H1 (cell line): ENCODE measurements at regions not wholly inside any gene's neighbourhood (a gene's known extent, or its start where the extent isn't known, plus 50 kb on each side); places are given as distances from the start of the nearest gene placed in this dataset.
A peak's percentile ranks its signal among the peaks of the same experiment; 100 is the strongest.

Experiments used
- CTCF ChIA-PET: fragments of 300-600 bp; sonication (Branson Sonifier 250); formaldehyde crosslinking; loops from one replicate; lab custom pipeline; 2021; ENCODE audit not compliant: partially characterized antibody; lab: Charles Lee
- POLR2A ChIA-PET: fragments of 300-600 bp; sonication (Branson Sonifier 250); formaldehyde crosslinking; loops from one replicate; lab custom pipeline; 2021; ENCODE audit warnings: inconsistent platforms; ENCODE audit not compliant: partially characterized antibody; lab: Charles Lee
- DNase-seq, 2 experiments: peaks; one replicate each; pipeline versions ENCODE4 v3.0.0 to v3.0.0-alpha.2; 2010 to 2022; ENCODE audit warnings: low spot score in 2 of 2, low read depth in 1 of 2, mixed read lengths in 1 of 2
- FAIRE-seq: peaks from 2 replicates; lab custom pipeline; 2011; peaks lifted over from hg19 to GRCh38; lab: Jason Lieb, UNC
- H2AFZ ChIP-seq: 2 replicates; pipeline ENCODE4 v1.8.1; 2012; ENCODE audit warnings: low read length, inconsistent platforms
- H2AK5ac ChIP-seq: 2 replicates; pipeline ENCODE4 v1.6.1; 2013; ENCODE audit warnings: low read depth, low read length
- H2BK120ac ChIP-seq: replicated peaks from 2 replicates; pipeline ENCODE3; 2013; ENCODE audit warnings: low read depth, low read length, inconsistent platforms
- H2BK12ac ChIP-seq: 2 replicates; pipeline ENCODE4 v1.6.1; 2013; ENCODE audit warnings: low read depth, low read length
- H2BK15ac ChIP-seq: 2 replicates; pipeline ENCODE4 v1.6.1; 2013; ENCODE audit warnings: low read length
- H2BK20ac ChIP-seq: 2 replicates; pipeline ENCODE4 v1.6.1; 2013; ENCODE audit warnings: low read length
- H2BK5ac ChIP-seq: 2 replicates; pipeline ENCODE4 v1.6.1; 2013; ENCODE audit warnings: low read depth, low read length
- H3K14ac ChIP-seq: 2 replicates; pipeline ENCODE4 v1.6.1; 2013; ENCODE audit warnings: inconsistent platforms; ENCODE audit not compliant: insufficient read length
- H3K18ac ChIP-seq: 2 replicates; pipeline ENCODE4 v1.6.1; 2013; ENCODE audit warnings: low read length; ENCODE audit errors: extremely low read depth
- H3K23ac ChIP-seq: 2 replicates; pipeline ENCODE4 v1.6.1; 2013; ENCODE audit warnings: inconsistent platforms; ENCODE audit not compliant: insufficient read length
- H3K23me2 ChIP-seq: 2 replicates; pipeline ENCODE4 v1.6.1; 2013; ENCODE audit warnings: low read depth, low read length
- H3K27ac ChIP-seq: 2 replicates; pipeline ENCODE4 v1.6.1; 2011; ENCODE audit warnings: low read depth, low read length, inconsistent platforms
- H3K27me3 ChIP-seq, 4 experiments: replicated peaks in 1 of 4; 1 replicate in 1 of 4; 2 replicates in 3 of 4; pipeline versions ENCODE4 v1.6.1 to v1.8.1; 2011 to 2013; ENCODE audit warnings: low read length in 3 of 4, mild to moderate bottlenecking in 3 of 4, inconsistent platforms in 2 of 4, mixed read lengths in 2 of 4, moderate library complexity in 1 of 4; ENCODE audit not compliant: control insufficient read depth in 3 of 4, insufficient read depth in 3 of 4; ENCODE audit errors: extremely low read depth in 1 of 4
- H3K36me3 ChIP-seq, 4 experiments: 2 replicates each; pipeline versions ENCODE4 v1.6.1 to v1.8.1; 2011 to 2013; ENCODE audit warnings: mild to moderate bottlenecking in 4 of 4, low read length in 3 of 4, moderate library complexity in 2 of 4, control low read depth in 1 of 4, inconsistent platforms in 1 of 4; ENCODE audit not compliant: insufficient read depth in 4 of 4, control insufficient read depth in 2 of 4
- H3K4ac ChIP-seq: replicated peaks from 2 replicates; pipeline ENCODE3; 2013; ENCODE audit warnings: low read length, low read depth, mixed read lengths, inconsistent platforms; ENCODE audit not compliant: insufficient read length
- H3K4me1 ChIP-seq, 4 experiments: replicated peaks in 1 of 4; 1 replicate in 1 of 4; 2 replicates in 3 of 4; pipeline versions ENCODE4 v1.6.1 to v1.8.1; 2011 to 2013; ENCODE audit warnings: low read length in 3 of 4, inconsistent platforms in 2 of 4, mixed read lengths in 1 of 4; ENCODE audit not compliant: insufficient read depth in 4 of 4, control insufficient read depth in 3 of 4
- H3K4me2 ChIP-seq, 2 experiments: 2 replicates each; pipeline versions ENCODE4 v1.6.1 to v1.8.1; 2011 to 2013; ENCODE audit warnings: low read depth in 2 of 2, low read length in 2 of 2, control low read depth in 1 of 2, inconsistent platforms in 1 of 2, mild to moderate bottlenecking in 1 of 2; ENCODE audit not compliant: insufficient read depth in 1 of 2
- H3K4me3 ChIP-seq, 4 experiments: fragments of 200-600, 300-600 bp in 1 of 4; sonication (generic), shearing (Covaris generic), sonication (Bioruptor Twin) in 1 of 4; 2 replicates each; pipeline versions ENCODE4 v1.5.1 to v1.8.1; 2011 to 2016; ENCODE audit warnings: low read length in 4 of 4, low read depth in 3 of 4, control low read depth in 2 of 4, inconsistent platforms in 2 of 4, mild to moderate bottlenecking in 2 of 4, mixed read lengths in 1 of 4, moderate library complexity in 1 of 4; ENCODE audit not compliant: insufficient read depth in 2 of 4; ENCODE audit errors: extremely low read depth in 1 of 4
- H3K56ac ChIP-seq: replicated peaks from 2 replicates; pipeline ENCODE3; 2013; ENCODE audit warnings: low read depth, mild to moderate bottlenecking, mixed read lengths, low read length, inconsistent platforms; ENCODE audit not compliant: insufficient read length
- H3K79me1 ChIP-seq: 2 replicates; pipeline ENCODE4 v1.6.1; 2013; ENCODE audit warnings: low read depth, low read length, control low read depth
- H3K79me2 ChIP-seq, 2 experiments: 2 replicates each; pipeline versions ENCODE4 v1.6.1 to v1.8.1; 2012 to 2013; ENCODE audit warnings: low read length in 2 of 2, mild to moderate bottlenecking in 2 of 2, inconsistent platforms in 1 of 2; ENCODE audit not compliant: insufficient read depth in 2 of 2, control insufficient read depth in 1 of 2
- H3K9ac ChIP-seq, 4 experiments: replicated peaks in 1 of 4; 1 replicate in 1 of 4; 2 replicates in 3 of 4; pipeline versions ENCODE4 v1.6.1 to v1.8.1; 2011 to 2013; ENCODE audit warnings: low read depth in 3 of 4, low read length in 3 of 4, control low read depth in 2 of 4, mild to moderate bottlenecking in 2 of 4, moderate library complexity in 2 of 4, inconsistent platforms in 1 of 4; ENCODE audit errors: extremely low read depth in 1 of 4
- H3K9me3 ChIP-seq, 2 experiments: 2 replicates each; pipeline versions ENCODE4 v1.6.1 to v1.8.1; 2012 to 2013; ENCODE audit warnings: mild to moderate bottlenecking in 2 of 2, moderate library complexity in 2 of 2, control low read depth in 1 of 2, inconsistent platforms in 1 of 2, low read depth in 1 of 2, low read length in 1 of 2, mixed read lengths in 1 of 2; ENCODE audit not compliant: insufficient read depth in 2 of 2
- H4K20me1 ChIP-seq, 2 experiments: replicated peaks in 1 of 2; 2 replicates each; pipeline versions ENCODE3 to v1.8.1; 2011 to 2013; ENCODE audit warnings: inconsistent platforms in 2 of 2, low read length in 2 of 2, mild to moderate bottlenecking in 1 of 2; ENCODE audit not compliant: insufficient read depth in 2 of 2, control insufficient read depth in 1 of 2
- H4K5ac ChIP-seq: 2 replicates; pipeline ENCODE4 v1.6.1; 2013; ENCODE audit warnings: low read length, low read depth, mixed read lengths, inconsistent platforms; ENCODE audit not compliant: insufficient read length
- H4K8ac ChIP-seq: 2 replicates; pipeline ENCODE4 v1.8.0; 2013; ENCODE audit warnings: mild to moderate bottlenecking, moderate library complexity, low read length, inconsistent platforms; ENCODE audit not compliant: insufficient read depth; ENCODE audit errors: extremely low read depth
- H4K91ac ChIP-seq: replicated peaks from 2 replicates; pipeline ENCODE3; 2013; ENCODE audit warnings: low read length, mixed read lengths, inconsistent platforms; ENCODE audit not compliant: insufficient read length
- ASH2L ChIP-seq: fragments of 200-600, 300-600 bp; sonication (generic); IDR thresholded peaks from one replicate; pipeline ENCODE4 v1.7.1; 2017; ENCODE audit warnings: low read length
- CEBPB ChIP-seq: IDR thresholded peaks from 2 replicates; pipeline ENCODE4 v1.6.1; 2012; ENCODE audit warnings: low read depth, low read length
- CREB1 ChIP-seq: IDR thresholded peaks from 2 replicates; pipeline ENCODE4 v1.6.1; 2012; ENCODE audit warnings: inconsistent platforms
- HDAC6 ChIP-seq: IDR thresholded peaks from one replicate; pipeline ENCODE4 v1.7.1; 2012; ENCODE audit warnings: low read depth, mild to moderate bottlenecking, inconsistent platforms, low read length, moderate library complexity
- KDM5A ChIP-seq: fragments of 200-600 bp; IDR thresholded peaks from 2 replicates; pipeline ENCODE4 v1.7.1; 2012; ENCODE audit warnings: mild to moderate bottlenecking, low read length, inconsistent platforms, mixed read lengths
- MAX ChIP-seq: IDR thresholded peaks from 2 replicates; pipeline ENCODE4 v1.6.1; 2012; ENCODE audit warnings: inconsistent platforms
- RBBP5 ChIP-seq: IDR thresholded peaks from 2 replicates; pipeline ENCODE4 v1.7.1; 2012; ENCODE audit warnings: low read depth, mild to moderate bottlenecking, inconsistent platforms, low read length, moderate library complexity, borderline replicate concordance
- SIX5 ChIP-seq: IDR thresholded peaks from 2 replicates; pipeline ENCODE4 v1.6.1; 2011; ENCODE audit warnings: mild to moderate bottlenecking, low read depth, low read length
- SP2 ChIP-seq: IDR thresholded peaks from 2 replicates; pipeline ENCODE4 v1.6.1; 2012; ENCODE audit warnings: mild to moderate bottlenecking, low read length, inconsistent platforms
- SP4 ChIP-seq: IDR thresholded peaks from 2 replicates; pipeline ENCODE4 v1.6.1; 2012; ENCODE audit warnings: low read length, inconsistent platforms
- SUZ12 ChIP-seq: fragments of 200-600 bp; sonication (generic); IDR thresholded peaks from 2 replicates; pipeline ENCODE4 v1.6.1; 2012; ENCODE audit warnings: mild to moderate bottlenecking, inconsistent platforms, low read length, moderate library complexity, mixed read lengths
- TAF1 ChIP-seq: IDR thresholded peaks from 2 replicates; pipeline ENCODE4 v1.6.1; 2011; ENCODE audit warnings: mild to moderate bottlenecking, low read depth, low read length
- TAF7 ChIP-seq: optimal IDR thresholded peaks from 2 replicates; pipeline ENCODE3; 2011; ENCODE audit warnings: low read depth, mild to moderate bottlenecking, inconsistent platforms, low read length, moderate library complexity, borderline replicate concordance
- TBP ChIP-seq: IDR thresholded peaks from 2 replicates; pipeline ENCODE4 v1.6.1; 2011; ENCODE audit warnings: low read depth, low read length, improper control_type of control experiment
- USF2 ChIP-seq: IDR thresholded peaks from 2 replicates; pipeline ENCODE4 v1.6.1; 2011; ENCODE audit warnings: low read length, improper control_type of control experiment
- YY1 ChIP-seq: IDR thresholded peaks from 2 replicates; pipeline ENCODE4 v1.6.1; 2011; ENCODE audit warnings: low read depth, mild to moderate bottlenecking, low read length
- WGBS, 2 experiments: shearing (Covaris generic) in 1 of 2; methylation state at CpG; one replicate each; pipeline versions ENCODE4 v1.1.6 to v1.1.7; 2013 to 2015; ENCODE audit warnings: low lambda C conversion rate in 2 of 2, mixed read lengths in 2 of 2, inconsistent platforms in 1 of 2, low coverage in 1 of 2, missing lambda C conversion rate in 1 of 2; ENCODE audit not compliant: insufficient replicate concordance in 2 of 2, insufficient coverage in 1 of 2, insufficient read length in 1 of 2; ENCODE audit errors: extremely low coverage in 1 of 2, missing lambda C conversion rate in 1 of 2; 5-methylcytosine and 5-hydroxymethylcytosine counted together

GRCh38 chr3:73685061-73685460, 60.3 kb upstream of the PDZRN3 start:
- H3K18ac ChIP-seq, result 0 out of 2 replicates have a peak overlapping the region, but pooled peaks have one; percentile 2
- no peak overlapping the region for H3K23ac ChIP-seq
- H3K56ac ChIP-seq, result no peak overlapping the region
- H2BK120ac ChIP-seq, result no peak overlapping the region
- no peaks in the 10 kb centered on the region for H4K20me1 ChIP-seq
- H3K23me2 ChIP-seq, result no peaks in the 10 kb centered on the region
- WGBS, 2 experiments, result 74% methylated on average over 4 of the region's 4 CpGs; no CpG with 5 or more reads in 1 of the 2 experiments
- peak overlapping the region; percentile 93 for H2AFZ ChIP-seq
- no peaks in the 10 kb centered on the region for H3K9me3 ChIP-seq
- no peak overlapping the region for H3K4ac ChIP-seq
- TF ChIP-seq CREB1, result no peak
- TF ChIP-seq CEBPB, result no peak
- no peak for TF ChIP-seq TAF1
- no peak for TF ChIP-seq ASH2L
- TF ChIP-seq TBP, result no peak
- TF ChIP-seq USF2, result no peak
- no peak for TF ChIP-seq HDAC6
- no peak for TF ChIP-seq KDM5A
- TF ChIP-seq SUZ12, result no peak
- no peak for TF ChIP-seq SP4
- no peak for TF ChIP-seq YY1
- TF ChIP-seq MAX, result no peak
- no peak for TF ChIP-seq RBBP5
- TF ChIP-seq SIX5, result no peak
- no peak for TF ChIP-seq SP2
- TF ChIP-seq TAF7, result no peak
- ChIA-PET CTCF (no interaction called here), POLR2A (no interaction called here)
- H2BK20ac ChIP-seq, result peak overlapping the region; percentile 63
- DNase-seq (no peak), FAIRE-seq (no peak)
- no peak overlapping the region for H2BK5ac ChIP-seq
- no peak overlapping the region for H2BK15ac ChIP-seq
- H3K79me2 ChIP-seq, result no peaks in the 10 kb centered on the region
- no peak overlapping the region for H2AK5ac ChIP-seq
- no peak overlapping the region for H3K4me3 ChIP-seq
- H2BK12ac ChIP-seq, result no peak overlapping the region; the same call in 1 of the 2 replicates
- no peak overlapping the region for H3K9ac ChIP-seq
- no peak overlapping the region for H4K91ac ChIP-seq
- H3K14ac ChIP-seq, result no peak overlapping the region
- no peak overlapping the region for H3K27ac ChIP-seq
- H3K27me3 ChIP-seq, result no peaks in the 10 kb centered on the region; a peak in 1 of 7 replicates
- H3K79me1 ChIP-seq, result no peaks in the 10 kb centered on the region
- peaks cover 3 to 5% (median 4%) of the 10 kb centered on the region in 4 experiments; a peak in 6 of 7 replicates for H3K4me1 ChIP-seq
- no peak overlapping the region for H4K5ac ChIP-seq
- H3K4me2 ChIP-seq, result no peak overlapping the region
- no peak overlapping the region for H4K8ac ChIP-seq
- H3K36me3 ChIP-seq, result no peaks in the 10 kb centered on the region
